ENCODE measurements at regions not wholly inside any gene's neighbourhood (a gene's known extent, or its start where the extent isn't known, plus 50 kb on each side); places are given as distances from the start of the nearest gene placed in this dataset.

DNA sequence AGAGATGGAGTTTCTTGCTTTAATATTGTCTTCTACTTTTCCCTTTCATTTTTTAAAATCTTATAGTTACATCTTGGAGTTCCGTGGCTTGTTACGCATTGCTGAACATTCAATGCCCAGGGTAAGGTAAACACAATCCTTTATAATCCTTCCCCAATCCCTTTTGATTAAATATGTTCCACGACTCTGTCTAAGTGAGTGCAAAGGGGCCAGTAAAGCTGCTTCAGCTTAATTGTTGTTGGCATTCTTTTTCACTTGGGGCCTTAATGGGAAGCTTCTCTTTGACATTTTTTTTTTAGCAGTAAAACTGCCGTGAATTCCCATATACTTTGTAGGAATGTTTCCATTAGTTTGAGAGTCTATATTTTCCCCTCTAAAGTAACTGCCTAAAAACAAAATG lies 1028.1 kb downstream of the C4orf33 start:
- no peak for DNase-seq (ENCODE audit: low spot score)
- TF ChIP-seq, protein P1, sequence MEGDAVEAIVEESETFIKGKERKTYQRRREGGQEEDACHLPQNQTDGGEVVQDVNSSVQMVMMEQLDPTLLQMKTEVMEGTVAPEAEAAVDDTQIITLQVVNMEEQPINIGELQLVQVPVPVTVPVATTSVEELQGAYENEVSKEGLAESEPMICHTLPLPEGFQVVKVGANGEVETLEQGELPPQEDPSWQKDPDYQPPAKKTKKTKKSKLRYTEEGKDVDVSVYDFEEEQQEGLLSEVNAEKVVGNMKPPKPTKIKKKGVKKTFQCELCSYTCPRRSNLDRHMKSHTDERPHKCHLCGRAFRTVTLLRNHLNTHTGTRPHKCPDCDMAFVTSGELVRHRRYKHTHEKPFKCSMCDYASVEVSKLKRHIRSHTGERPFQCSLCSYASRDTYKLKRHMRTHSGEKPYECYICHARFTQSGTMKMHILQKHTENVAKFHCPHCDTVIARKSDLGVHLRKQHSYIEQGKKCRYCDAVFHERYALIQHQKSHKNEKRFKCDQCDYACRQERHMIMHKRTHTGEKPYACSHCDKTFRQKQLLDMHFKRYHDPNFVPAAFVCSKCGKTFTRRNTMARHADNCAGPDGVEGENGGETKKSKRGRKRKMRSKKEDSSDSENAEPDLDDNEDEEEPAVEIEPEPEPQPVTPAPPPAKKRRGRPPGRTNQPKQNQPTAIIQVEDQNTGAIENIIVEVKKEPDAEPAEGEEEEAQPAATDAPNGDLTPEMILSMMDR (IDR thresholded peaks at IDR 0.05; ENCODE audit: extremely low read depth, missing control alignments) = no peak

DNA sequence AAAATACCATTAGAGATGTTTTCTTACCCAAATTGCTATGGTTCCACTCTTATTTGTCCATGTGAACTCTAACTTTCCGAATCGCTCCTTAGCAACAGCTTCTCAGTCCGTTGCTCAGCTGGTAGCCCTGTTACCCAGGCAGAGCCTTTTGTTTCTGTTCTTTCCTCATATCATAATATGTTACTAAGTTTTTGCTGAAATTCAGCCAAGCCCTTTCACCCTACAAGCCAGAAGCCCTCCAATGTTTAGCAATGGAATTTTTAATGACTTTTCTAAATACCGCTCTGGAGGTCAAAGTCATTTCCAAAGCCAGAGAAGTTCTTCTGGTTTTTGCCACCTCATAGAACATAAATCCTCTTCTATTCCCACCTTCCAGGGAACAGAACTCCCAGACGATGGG lies 1029.5 kb downstream of the C4orf33 start:
- DNase-seq (ENCODE audit: low spot score) = no peak
- TF ChIP-seq, protein P1 (IDR thresholded peaks at IDR 0.05; ENCODE audit: extremely low read depth, missing control alignments) = no peak

DNA sequence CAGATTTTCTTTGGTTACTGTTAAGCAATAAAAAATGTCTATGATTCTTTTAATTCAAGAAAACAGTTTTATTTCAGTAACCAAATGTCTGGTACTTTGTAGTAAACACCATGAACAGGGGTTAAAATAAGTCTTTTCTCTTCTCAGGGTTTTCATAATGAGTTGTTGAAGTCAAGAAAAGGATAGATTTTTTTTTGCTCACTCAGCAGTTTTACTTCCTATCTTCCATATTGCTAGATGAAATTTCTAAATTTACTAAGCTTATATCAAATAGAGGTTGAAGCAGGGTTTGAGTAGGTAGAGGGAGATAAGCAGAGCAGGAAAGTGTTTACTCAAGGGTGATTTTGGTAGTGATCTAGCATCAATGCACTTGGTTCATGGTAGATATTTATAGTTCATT lies 1031.3 kb downstream of the C4orf33 start:
- no peak for DNase-seq (ENCODE audit: low spot score)

DNA sequence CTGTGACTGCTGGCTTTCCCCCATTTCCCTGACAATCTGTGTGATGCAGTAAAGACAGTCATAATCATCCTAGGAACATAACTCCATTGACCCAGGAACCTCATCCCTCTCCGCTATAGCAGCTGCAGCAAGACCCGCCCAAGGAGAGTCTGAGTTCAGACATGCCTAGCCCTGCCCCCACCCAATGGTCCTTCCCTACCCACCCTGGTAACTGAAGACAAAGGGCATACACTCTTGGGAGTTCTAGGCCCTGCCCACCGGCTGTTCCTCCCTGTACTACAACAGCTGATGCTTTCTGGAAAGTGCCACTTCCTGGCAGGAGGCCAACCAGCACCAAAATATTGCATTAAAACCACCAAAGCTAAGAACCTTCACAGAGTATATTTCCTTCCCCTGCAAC lies 1035.6 kb downstream of the C4orf33 start:
- TF ChIP-seq, protein P1 (IDR thresholded peaks at IDR 0.05; ENCODE audit: extremely low read depth, missing control alignments) = no peak
- no peak for DNase-seq (ENCODE audit: low spot score)

More for the DNA sequence above, 1031.3 kb downstream of the C4orf33 start:
- TF ChIP-seq, protein P1 (IDR thresholded peaks at IDR 0.05; ENCODE audit: extremely low read depth, missing control alignments) = no peak

DNA sequence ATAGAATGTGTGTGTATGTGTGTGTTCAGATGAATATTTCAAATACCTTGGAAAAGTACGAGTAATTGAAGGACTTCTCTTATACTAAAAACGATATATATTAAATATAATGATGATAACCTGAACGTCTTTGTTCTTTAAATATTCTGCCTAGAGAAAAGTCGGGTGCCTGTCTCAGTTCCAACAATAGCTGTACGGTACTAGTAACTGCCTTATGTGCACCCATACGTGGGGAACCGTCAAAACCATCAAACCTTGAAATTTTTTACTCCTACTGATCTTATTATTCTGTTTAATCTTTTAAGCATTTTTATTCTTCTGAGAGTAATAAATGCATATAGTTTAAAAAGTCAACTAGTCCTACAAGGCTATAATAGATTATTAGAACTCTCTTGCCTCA lies 1045.7 kb downstream of the C4orf33 start:
- no peak for DNase-seq (ENCODE audit: low spot score)
- TF ChIP-seq, protein P1 (IDR thresholded peaks at IDR 0.05; ENCODE audit: extremely low read depth, missing control alignments) = no peak

DNA sequence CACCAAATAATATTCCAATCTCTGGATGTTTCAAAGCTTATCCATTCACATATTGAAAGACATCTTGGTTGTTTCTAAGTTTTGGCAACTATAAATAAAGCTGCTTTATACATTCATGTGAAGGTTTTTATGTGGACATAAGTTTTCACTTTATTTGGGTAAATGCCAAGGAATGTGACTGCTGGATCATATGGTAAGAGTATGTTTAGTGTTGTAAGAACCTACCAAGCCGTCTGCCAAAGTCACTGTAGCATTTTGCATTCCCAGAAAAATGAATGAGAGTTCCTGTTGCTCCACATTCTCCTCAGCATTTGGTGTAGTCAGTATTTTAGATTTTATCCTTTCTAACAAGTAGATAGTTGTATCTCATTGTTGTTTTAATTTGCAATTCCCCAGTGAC lies 1047.7 kb downstream of the C4orf33 start:
- TF ChIP-seq, protein P1 (IDR thresholded peaks at IDR 0.05; ENCODE audit: extremely low read depth, missing control alignments) = no peak
- no peak for DNase-seq (ENCODE audit: low spot score)

DNA sequence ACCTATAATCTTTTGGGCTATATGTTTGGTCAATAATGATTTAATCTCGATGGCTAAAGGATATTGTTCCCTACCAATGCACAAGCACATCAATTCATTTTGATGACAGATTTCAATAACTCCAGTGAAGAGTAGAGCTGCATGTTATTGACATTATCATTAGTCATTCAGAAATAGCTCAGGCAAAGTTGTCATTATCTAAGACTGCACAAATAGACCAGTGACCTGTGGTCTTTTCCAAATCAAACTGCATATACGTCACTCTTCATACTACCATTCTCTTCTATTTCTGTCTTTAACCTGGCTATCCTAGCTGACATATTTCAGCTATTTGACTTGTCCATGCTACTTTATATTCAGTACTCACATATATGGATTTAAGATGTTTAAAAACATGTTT lies 1050.8 kb downstream of the C4orf33 start:
- TF ChIP-seq, protein P1 (IDR thresholded peaks at IDR 0.05; ENCODE audit: extremely low read depth, missing control alignments) = no peak
- DNase-seq (ENCODE audit: low spot score) = no peak

Data from GM20000 (cell line).